ACC112 (cell line): ENCODE measurements at regions not wholly inside any gene's neighbourhood (a gene's known extent, or its start where the extent isn't known, plus 50 kb on each side); places are given as distances from the start of the nearest gene placed in this dataset.

Experiments
- H2AFZ ChIP-seq: fragments of 200-600 bp; sonication (generic); one replicate; pipeline ENCODE4 v1.6.0; 2017; ENCODE audit warnings: antibody characterized with exemption, low read length; ENCODE audit not compliant: unreplicated experiment
- H3K27ac ChIP-seq: fragments of 200-600 bp; sonication (generic); 2 replicates; pipeline ENCODE4 v1.5.1; 2014; ENCODE audit warnings: low read depth, mild to moderate bottlenecking, antibody characterized with exemption, low read length, moderate library complexity
- H3K27me3 ChIP-seq: fragments of 200-600 bp; sonication (generic); 2 replicates; pipeline ENCODE4 v1.6.1; 2014; ENCODE audit warnings: mild to moderate bottlenecking, antibody characterized with exemption, low read length, moderate library complexity, mixed read lengths; ENCODE audit not compliant: insufficient read depth
- H3K36me3 ChIP-seq: fragments of 200-600 bp; sonication (generic); 2 replicates; pipeline ENCODE4 v1.6.1; 2016; ENCODE audit warnings: mild to moderate bottlenecking, antibody characterized with exemption, low read length, moderate library complexity, mixed read lengths; ENCODE audit not compliant: insufficient read depth
- H3K4me1 ChIP-seq: fragments of 200-600 bp; sonication (generic); one replicate; pipeline ENCODE4 v1.6.1; 2016; ENCODE audit warnings: low read length, mixed read lengths; ENCODE audit not compliant: insufficient read depth, unreplicated experiment, control insufficient read depth
- H3K4me3 ChIP-seq: fragments of 200-600 bp; sonication (generic); 2 replicates; pipeline ENCODE4 v1.5.1; 2014; ENCODE audit warnings: mild to moderate bottlenecking, low read depth, low read length
- H3K79me2 ChIP-seq: fragments of 200-600 bp; sonication (generic); one replicate; pipeline ENCODE4 v1.6.0; 2016; ENCODE audit warnings: low read length; ENCODE audit not compliant: control insufficient read depth, unreplicated experiment, insufficient read depth

- H3K79me2 ChIP-seq, result no peaks in the 10 kb centered on the region
- no peaks in the 10 kb centered on the region for H3K27me3 ChIP-seq
- H2AFZ ChIP-seq, result no peak overlapping the region
- H3K36me3 ChIP-seq, result no peaks in the 10 kb centered on the region
- no peaks in the 10 kb centered on the region for H3K4me1 ChIP-seq
- H3K4me3 ChIP-seq, result no peak overlapping the region
- H3K27ac ChIP-seq, result no peak overlapping the region
These were observed 293.5 kb upstream of the FSTL5 start for GRCh38 chr4:162457071-162457865.

DNA sequence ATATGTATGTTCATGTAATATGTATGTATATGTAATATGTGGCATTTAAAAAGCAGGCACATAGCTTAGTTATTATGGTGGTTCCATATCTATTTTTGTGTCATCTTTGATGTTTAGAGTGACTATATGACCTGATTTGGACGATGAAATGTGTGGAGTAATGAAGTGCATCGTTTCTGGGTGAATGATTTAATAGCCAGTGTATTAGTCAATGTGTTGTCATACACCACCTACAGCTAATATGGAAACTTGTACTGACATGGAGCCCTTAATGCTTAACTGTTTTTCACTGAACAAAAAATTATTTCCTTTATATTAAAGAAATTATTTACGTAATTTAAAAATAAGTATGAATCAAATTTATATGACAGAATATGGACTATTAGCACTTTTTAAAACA lies 292.3 kb upstream of the FSTL5 start:
- no peak overlapping the region for H3K4me3 ChIP-seq
- H3K36me3 ChIP-seq, result no peaks in the 10 kb centered on the region
- no peaks in the 10 kb centered on the region for H3K27me3 ChIP-seq
- no peaks in the 10 kb centered on the region for H3K79me2 ChIP-seq
- H3K27ac ChIP-seq, result no peak overlapping the region
- no peaks in the 10 kb centered on the region for H3K4me1 ChIP-seq
- no peak overlapping the region for H2AFZ ChIP-seq

DNA sequence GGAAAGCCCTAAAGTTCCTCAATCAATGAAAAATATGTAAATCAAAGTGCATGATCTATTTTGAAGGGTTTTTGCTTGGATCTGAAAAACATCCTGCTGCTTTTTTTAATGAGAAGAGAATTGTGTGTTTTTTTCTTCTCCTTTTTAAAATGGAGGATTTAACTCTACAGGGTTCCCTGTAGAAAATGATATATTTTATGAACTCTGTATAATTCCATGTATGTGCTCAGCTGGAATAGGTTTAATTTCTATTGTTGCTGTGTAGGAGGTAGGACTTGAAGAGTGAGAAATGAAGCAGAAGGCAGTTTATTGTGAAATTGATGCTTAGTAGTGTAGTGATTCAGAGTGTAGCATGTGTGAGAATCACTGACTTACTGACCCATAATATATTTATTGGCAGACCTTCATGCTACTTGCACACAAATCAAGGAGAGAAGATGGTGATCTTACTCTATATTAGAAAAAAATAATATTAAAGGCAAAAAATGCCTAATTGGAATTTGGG lies 286.8 kb upstream of the FSTL5 start:
- no peak overlapping the region for H3K4me3 ChIP-seq
- no peaks in the 10 kb centered on the region for H3K27me3 ChIP-seq
- no peaks in the 10 kb centered on the region for H3K4me1 ChIP-seq
- no peaks in the 10 kb centered on the region for H3K36me3 ChIP-seq
- no peaks in the 10 kb centered on the region for H3K79me2 ChIP-seq
- H2AFZ ChIP-seq, result no peak overlapping the region
- no peak overlapping the region for H3K27ac ChIP-seq

- Histone ChIP-seq H2AFZ (no peak overlapping the region), H3K4me1 (no peaks in the 10 kb centered on the region)
These were observed 279.7 kb upstream of the FSTL5 start for GRCh38 chr4:162443510-162443909.

DNA sequence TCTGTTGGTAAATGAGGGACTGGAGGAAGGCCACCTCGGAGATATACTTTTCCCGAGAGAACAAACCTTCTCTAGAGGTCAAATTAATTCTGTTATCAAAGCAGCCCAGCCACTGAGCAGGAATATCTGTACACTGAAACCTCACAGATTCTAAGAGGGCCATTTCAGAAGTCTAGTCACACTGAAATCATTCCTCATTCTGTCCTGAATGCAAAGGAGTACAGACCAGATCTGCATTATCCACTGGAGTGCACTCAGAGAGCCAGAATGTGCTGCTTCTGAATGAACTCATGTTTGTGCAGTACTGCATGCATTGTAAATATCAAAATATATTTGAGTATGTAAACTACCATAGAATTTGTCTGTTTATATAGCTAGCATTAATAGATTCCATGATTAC lies 278.3 kb upstream of the FSTL5 start:
- H3K4me3 ChIP-seq, result no peak overlapping the region
- H3K4me1 ChIP-seq, result no peaks in the 10 kb centered on the region
- no peak overlapping the region for H3K27ac ChIP-seq
- no peaks in the 10 kb centered on the region for H3K36me3 ChIP-seq
- no peak overlapping the region for H2AFZ ChIP-seq
- no peaks in the 10 kb centered on the region for H3K79me2 ChIP-seq
- H3K27me3 ChIP-seq, result no peaks in the 10 kb centered on the region

More at GRCh38 chr4:162443510-162443909, 279.7 kb upstream of the FSTL5 start:
- Histone ChIP-seq H3K27me3 (no peaks in the 10 kb centered on the region), H3K27ac (no peak overlapping the region), H3K4me3 (no peak overlapping the region), H3K79me2 (no peaks in the 10 kb centered on the region), H3K36me3 (no peaks in the 10 kb centered on the region)

DNA sequence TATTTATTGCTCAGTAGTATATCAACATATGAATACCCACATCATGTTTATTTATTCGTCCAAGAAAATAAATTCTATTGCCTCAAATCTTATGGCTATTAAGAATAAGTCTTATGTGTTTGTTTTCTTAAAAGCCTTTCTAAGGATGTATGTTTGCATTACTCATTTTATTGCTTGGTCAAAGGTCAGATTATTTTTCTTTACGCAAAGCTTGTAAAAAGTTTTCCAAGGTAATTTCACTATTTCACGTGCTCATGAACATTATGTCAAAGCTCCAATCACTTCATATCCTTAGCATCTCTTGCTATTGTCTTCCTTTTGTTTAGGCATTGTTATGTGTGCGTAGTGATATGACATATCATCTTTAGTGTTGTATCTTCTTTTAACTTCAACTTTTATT lies 258.5 kb upstream of the FSTL5 start:
- Histone ChIP-seq H2AFZ (no peak overlapping the region), H3K36me3 (no peaks in the 10 kb centered on the region), H3K4me1 (no peaks in the 10 kb centered on the region), H3K79me2 (no peaks in the 10 kb centered on the region), H3K27me3 (no peaks in the 10 kb centered on the region), H3K4me3 (no peak overlapping the region), H3K27ac (no peak overlapping the region)

GRCh38 chr4:162410854-162411253 lies 247.1 kb upstream of the FSTL5 start:
- H3K27ac ChIP-seq, result no peak overlapping the region
- H2AFZ ChIP-seq, result no peak overlapping the region
- no peaks in the 10 kb centered on the region for H3K4me1 ChIP-seq
- no peaks in the 10 kb centered on the region for H3K79me2 ChIP-seq
- H3K36me3 ChIP-seq, result no peaks in the 10 kb centered on the region
- no peaks in the 10 kb centered on the region for H3K27me3 ChIP-seq
- H3K4me3 ChIP-seq, result no peak overlapping the region

- no peaks in the 10 kb centered on the region for H3K4me1 ChIP-seq
- H3K4me3 ChIP-seq, result no peak overlapping the region
- no peak overlapping the region for H3K27ac ChIP-seq
- H2AFZ ChIP-seq, result no peak overlapping the region
- no peaks in the 10 kb centered on the region for H3K36me3 ChIP-seq
- no peaks in the 10 kb centered on the region for H3K27me3 ChIP-seq
- no peaks in the 10 kb centered on the region for H3K79me2 ChIP-seq
These were observed 245.2 kb upstream of the FSTL5 start for GRCh38 chr4:162409048-162409447.

DNA sequence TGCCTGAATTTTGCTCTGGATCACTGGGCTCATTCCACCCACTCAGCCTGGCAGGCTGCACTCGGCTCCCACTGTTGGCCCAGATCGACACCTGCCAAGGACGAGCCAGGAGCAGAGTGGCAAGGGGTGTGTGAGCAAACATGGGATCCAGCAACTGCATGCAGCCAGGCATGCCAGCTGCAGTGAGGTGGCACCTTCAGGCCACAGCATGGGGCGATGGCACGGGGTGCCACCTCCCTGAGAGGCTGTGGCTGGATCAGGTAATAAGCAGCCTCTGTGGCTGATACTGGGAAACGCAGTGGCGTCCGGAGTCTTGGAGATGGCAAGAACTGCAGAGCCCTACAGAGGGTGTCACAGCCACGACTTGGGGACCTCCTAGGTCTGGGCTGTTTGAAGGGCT lies 244.5 kb upstream of the FSTL5 start:
- no peak overlapping the region for H3K4me3 ChIP-seq
- no peak overlapping the region for H3K27ac ChIP-seq

GRCh38 chr4:162406637-162407365 lies 243.0 kb upstream of the FSTL5 start:
- Histone ChIP-seq H3K36me3 (no peaks in the 10 kb centered on the region), H3K79me2 (no peaks in the 10 kb centered on the region), H3K4me3 (no peak overlapping the region), H3K4me1 (no peaks in the 10 kb centered on the region), H3K27me3 (no peaks in the 10 kb centered on the region), H3K27ac (no peak overlapping the region), H2AFZ (no peak overlapping the region)

More for the DNA sequence above, 244.5 kb upstream of the FSTL5 start:
- Histone ChIP-seq H3K79me2 (no peaks in the 10 kb centered on the region), H3K27me3 (no peaks in the 10 kb centered on the region), H3K36me3 (no peaks in the 10 kb centered on the region), H3K4me1 (no peaks in the 10 kb centered on the region), H2AFZ (no peak overlapping the region)

DNA sequence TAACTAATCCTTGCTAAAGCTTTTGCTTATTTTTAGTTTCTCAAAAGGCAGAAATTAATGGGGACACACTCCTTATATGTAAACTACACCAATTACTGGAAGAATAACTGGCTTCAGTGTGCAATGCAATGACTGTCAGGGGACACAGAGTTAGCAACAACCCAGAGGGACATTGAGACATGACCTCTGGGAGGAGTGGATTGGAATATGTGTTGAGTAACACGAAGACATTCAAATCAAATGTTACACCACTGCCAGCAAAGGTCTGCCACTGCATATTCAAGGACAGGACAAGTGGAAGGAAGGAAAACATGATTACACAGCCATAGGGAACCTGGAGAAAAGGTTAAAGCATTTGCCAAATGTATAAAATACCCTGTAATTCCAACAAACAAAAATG lies 240.1 kb upstream of the FSTL5 start:
- no peaks in the 10 kb centered on the region for H3K27me3 ChIP-seq
- H3K27ac ChIP-seq, result no peak overlapping the region
- no peak overlapping the region for H2AFZ ChIP-seq
- H3K4me1 ChIP-seq, result no peaks in the 10 kb centered on the region
- no peaks in the 10 kb centered on the region for H3K36me3 ChIP-seq
- no peak overlapping the region for H3K4me3 ChIP-seq
- H3K79me2 ChIP-seq, result no peaks in the 10 kb centered on the region
